Left renal cortex interstitium (tissue), 4 donors: ENCODE measurements at regions not wholly inside any gene's neighbourhood (a gene's known extent, or its start where the extent isn't known, plus 50 kb on each side); places are given as distances from the start of the nearest gene placed in this dataset.
"Not testable (repeated sequence)": the region's sequence is repeated elsewhere in the genome, so short reads cannot be mapped to it uniquely, and the experiment has no call there.

ENCODE experiments used
- DNase-seq, 4 donors: peaks; one replicate each; pipeline ENCODE4 v3.0.0-alpha.2; 2013; ENCODE audit warnings: low read depth in 4 of 4, low spot score in 2 of 4, missing footprints in 1 of 4

DNA sequence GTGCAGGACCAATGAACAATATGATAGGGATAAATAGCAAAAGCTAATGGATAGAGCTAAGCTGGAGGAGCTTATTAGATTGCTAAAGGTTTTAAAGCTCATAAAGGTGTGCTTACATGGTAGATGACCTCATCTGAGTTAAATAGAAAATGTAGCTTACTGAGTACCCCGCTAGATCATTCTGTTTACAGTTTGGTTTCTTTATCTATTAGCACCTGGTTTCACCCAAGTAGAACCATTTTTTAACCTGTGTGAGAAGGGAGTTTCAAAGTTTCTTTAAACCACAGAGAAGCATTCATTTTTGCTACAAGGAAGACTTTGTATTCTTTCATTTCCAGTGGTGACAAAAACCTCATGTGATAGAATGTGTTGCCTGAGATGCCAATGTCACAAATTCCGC lies 1778.0 kb downstream of the LRRC4C start:
- DNase-seq: no peak

GRCh38 chr11:39678996-39679395 lies 1780.5 kb downstream of the LRRC4C start:
- no peak for DNase-seq

- DNase-seq: no peak
These were observed 1784.3 kb downstream of the LRRC4C start for GRCh38 chr11:39675171-39675570.

DNA sequence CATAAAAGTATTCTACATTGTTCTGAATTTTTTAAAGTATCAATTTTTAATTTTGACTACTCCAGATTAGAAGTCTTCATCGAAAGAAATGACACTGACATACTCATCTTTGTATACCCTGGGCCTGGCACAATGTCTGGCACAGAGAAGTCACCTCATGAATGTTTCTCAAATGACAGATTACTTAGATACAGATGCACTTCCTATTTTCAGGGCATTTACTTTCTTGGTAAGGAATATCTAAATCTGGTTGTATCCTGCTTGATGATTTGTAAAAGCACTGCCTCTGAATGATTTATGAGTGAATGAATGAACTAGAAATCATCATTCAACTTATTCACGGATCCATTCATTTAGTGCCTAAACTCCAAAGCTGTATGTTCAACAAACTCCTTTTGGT lies 1784.7 kb downstream of the LRRC4C start:
- DNase-seq: no peak

GRCh38 chr11:39674024-39674423 lies 1785.4 kb downstream of the LRRC4C start:
- no peak for DNase-seq

DNA sequence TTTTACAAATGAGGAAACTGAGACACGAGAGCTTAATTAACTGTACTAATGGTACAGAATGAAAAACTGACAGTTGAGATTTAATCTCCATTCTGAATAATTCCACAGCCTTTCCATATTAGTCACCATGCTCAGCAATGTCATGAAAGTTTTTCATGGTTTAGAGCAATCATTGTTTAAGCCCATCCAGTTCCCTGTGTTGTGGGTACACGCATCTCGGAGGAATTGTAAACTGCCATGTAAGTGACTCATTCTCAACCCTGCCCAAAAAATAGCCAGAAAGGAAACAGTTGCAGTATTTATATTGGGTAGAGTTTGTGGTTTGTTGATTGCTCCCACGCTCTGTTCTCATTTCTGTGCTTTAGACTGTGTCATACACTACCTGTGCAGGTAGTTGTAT lies 1790.8 kb downstream of the LRRC4C start:
- no peak for DNase-seq

DNA sequence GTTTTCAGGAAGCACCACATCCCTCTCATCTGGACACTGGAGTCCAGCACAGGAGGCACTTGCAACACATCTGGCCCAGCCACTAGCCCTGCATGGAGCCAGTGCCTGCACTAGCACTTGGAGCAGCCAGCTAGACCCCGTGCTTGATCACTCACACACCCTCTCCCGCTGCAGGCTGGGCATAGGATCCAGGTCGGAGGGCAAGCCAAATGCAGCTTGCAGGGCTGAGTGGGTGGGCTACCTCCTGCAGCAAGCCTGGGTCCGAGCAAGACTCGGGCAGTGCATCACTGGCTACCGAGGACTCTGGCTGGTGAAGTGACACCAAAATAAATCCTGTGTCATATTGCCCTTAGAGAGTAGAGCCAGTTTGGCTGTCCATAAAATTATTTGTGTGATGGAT lies 1795.4 kb downstream of the LRRC4C start:
- no peak for DNase-seq

DNA sequence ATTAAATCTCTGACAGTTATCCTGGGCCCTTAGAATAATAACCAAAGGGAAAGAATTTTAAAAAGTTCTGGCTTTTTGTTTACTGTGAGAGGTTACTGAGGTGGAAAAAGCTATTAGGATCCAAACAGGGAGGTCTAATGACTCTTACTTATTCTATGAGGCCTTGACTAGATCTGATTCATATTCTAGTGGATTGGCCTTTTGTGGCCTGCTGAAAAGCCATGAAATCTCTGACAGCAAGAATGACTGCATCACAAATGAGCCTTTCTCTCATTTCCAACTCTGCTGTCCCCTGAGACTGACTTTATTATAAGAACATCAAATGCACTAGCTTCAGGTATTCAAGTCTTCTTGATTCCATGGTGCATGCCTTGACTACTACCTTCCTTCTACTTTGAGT lies 1797.6 kb downstream of the LRRC4C start:
- DNase-seq: no peak

DNA sequence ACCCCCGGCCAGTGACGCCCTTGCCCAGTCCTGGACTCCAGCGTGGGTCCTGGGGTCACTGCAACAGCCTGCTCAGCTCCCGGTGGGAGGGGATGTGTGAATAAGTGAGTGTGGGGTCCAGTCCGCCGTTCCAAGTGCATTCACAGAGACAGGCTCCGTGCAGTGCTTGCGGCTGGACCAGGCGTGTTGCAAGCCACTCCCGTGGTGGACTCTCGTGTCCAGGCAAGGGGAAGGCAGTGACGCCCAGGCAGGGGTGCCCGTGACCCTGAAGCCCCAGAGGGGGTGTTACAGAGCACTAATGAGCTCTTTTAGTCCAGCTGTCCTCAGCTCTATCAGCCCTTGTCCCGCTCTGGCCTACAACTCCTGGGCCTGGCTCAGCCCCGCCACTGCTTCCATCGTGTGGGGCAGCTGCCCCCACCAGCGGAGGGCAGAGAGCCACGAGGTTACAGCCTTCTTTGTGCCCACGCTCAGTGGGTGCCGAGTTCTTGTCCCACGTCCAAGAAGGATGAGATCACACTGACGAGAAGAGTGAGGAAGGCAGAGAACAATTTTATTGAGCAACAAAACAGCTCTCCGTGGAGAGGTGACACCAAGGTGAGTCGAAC lies 1807.5 kb downstream of the LRRC4C start:
- DNase-seq: no peak

GRCh38 chr11:39641751-39642150 lies 1817.7 kb downstream of the LRRC4C start:
- DNase-seq: no peak

GRCh38 chr11:39630365-39630764 lies 1829.1 kb downstream of the LRRC4C start:
- no peak for DNase-seq

- DNase-seq: no peak
These were observed 1831.1 kb downstream of the LRRC4C start for GRCh38 chr11:39628311-39628710.

DNA sequence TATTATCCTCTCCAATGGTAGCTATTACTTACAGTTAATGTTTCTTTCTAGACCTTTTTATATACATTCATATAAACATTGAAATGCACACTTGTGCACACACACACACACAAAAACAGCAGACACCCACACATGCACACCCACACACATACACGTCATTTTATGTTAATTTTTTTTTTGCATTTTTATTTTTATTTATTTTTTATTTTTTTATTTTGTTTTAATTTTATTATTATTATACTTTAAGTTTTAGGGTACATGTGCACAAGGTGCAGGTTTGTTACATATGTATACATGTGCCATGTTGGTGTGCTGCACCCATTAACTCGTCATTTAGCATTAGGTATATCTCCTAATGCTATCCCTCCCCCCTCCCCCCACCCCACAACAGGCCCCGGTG lies 1839.1 kb downstream of the LRRC4C start:
- not testable (repeated sequence) for DNase-seq

- DNase-seq: no peak
These were observed 1841.5 kb downstream of the LRRC4C start for GRCh38 chr11:39617971-39618370.

DNA sequence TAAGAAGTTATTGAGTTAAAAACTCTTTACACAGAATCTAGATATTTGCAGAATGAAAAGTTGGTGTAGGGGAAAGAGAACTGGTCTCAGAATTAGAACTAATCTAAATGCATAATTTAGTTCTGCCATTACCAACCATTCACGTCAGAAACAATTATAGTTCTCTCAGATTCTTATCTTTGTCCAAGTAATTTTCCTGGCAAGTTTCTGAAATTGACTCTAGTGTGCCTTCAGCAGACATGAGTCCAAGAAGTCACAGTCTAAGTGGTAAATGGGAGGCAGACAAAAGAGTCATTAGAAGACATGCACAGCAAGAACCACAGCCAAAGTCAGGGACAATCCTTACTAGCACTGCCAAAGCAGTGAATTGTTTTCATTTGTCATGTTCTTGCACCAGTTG lies 1870.1 kb downstream of the LRRC4C start:
- DNase-seq: no peak

GRCh38 chr11:39586036-39586435 lies 1873.4 kb downstream of the LRRC4C start:
- no peak for DNase-seq

- DNase-seq: no peak
These were observed 1888.4 kb downstream of the LRRC4C start for GRCh38 chr11:39571081-39571480.

DNA sequence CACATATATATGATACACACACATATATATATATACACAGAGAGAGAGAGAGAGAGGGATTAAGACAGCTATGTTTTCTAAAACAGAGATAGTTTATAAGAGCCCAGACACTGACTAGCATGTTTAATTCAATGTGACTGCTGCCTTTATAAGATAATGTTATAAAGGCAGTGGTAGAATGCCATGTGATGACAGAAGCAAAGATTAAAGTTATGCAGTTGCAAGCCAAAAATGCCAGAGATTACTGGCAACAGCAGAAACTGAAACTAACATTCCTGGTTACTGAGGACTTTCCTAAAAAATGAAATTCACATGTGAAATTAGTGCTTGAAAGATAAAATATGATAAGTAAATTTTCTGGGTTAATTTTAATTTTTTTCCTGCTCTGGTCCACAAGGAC lies 1888.9 kb downstream of the LRRC4C start:
- no peak for DNase-seq

- DNase-seq: no peak
These were observed 1889.7 kb downstream of the LRRC4C start for GRCh38 chr11:39569789-39570188.

- peak in 1 of 4 donors; percentile 10 for DNase-seq
These were observed 1917.0 kb downstream of the LRRC4C start for GRCh38 chr11:39542460-39542859.

- DNase-seq: no peak
These were observed 1917.5 kb downstream of the LRRC4C start for GRCh38 chr11:39541945-39542351.

GRCh38 chr11:39536323-39536722 lies 1923.1 kb downstream of the LRRC4C start:
- DNase-seq: not testable (repeated sequence)
